Ishikawa (cell line): ENCODE measurements at regions not wholly inside any gene's neighbourhood (a gene's known extent, or its start where the extent isn't known, plus 50 kb on each side); places are given as distances from the start of the nearest gene placed in this dataset.

Source experiments
- CEBPB ChIP-seq: IDR thresholded peaks from 2 replicates; pipeline ENCODE4 v1.6.1; 2012
- CREB1 ChIP-seq: IDR thresholded peaks from 2 replicates; pipeline ENCODE4 v1.6.1; 2012; ENCODE audit warnings: low read depth
- EGR1 ChIP-seq: IDR thresholded peaks from 2 replicates; pipeline ENCODE4 v1.6.1; 2012
- EP300 ChIP-seq: IDR thresholded peaks from 2 replicates; pipeline ENCODE4 v1.6.1; 2012; ENCODE audit warnings: borderline replicate concordance
- FOXM1 ChIP-seq: IDR thresholded peaks from 2 replicates; pipeline ENCODE4 v1.6.1; 2012; ENCODE audit warnings: low read depth, borderline replicate concordance
- NFIC ChIP-seq: IDR thresholded peaks from 2 replicates; pipeline ENCODE4 v1.6.1; 2012
- RAD21 ChIP-seq: IDR thresholded peaks from 2 replicates; pipeline ENCODE4 v1.6.1; 2012; ENCODE audit warnings: low read depth
- TAF1 ChIP-seq: IDR thresholded peaks from 2 replicates; pipeline ENCODE4 v1.6.1; 2012; ENCODE audit warnings: low read depth, mild to moderate bottlenecking
- TCF12 ChIP-seq: IDR thresholded peaks from 2 replicates; pipeline ENCODE4 v1.6.1; 2012; ENCODE audit warnings: low read depth
- TEAD4 ChIP-seq: IDR thresholded peaks from 2 replicates; pipeline ENCODE4 v1.6.1; 2012
- YY1 ChIP-seq: IDR thresholded peaks from 2 replicates; pipeline ENCODE4 v1.6.1; 2012; ENCODE audit warnings: low read depth
- ZBTB7A ChIP-seq: IDR thresholded peaks from 2 replicates; pipeline ENCODE4 v1.6.1; 2012; ENCODE audit warnings: low read depth
- TF ChIP-seq, protein P1 (sequence below): IDR thresholded peaks from 2 replicates; pipeline ENCODE4 v1.6.1; 2012; ENCODE audit warnings: low read depth, mild to moderate bottlenecking
- TF ChIP-seq, protein P2 (sequence below): IDR thresholded peaks from 2 replicates; pipeline ENCODE4 v1.6.1; 2012
- TF ChIP-seq, protein P3 (sequence below): IDR thresholded peaks from 2 replicates; pipeline ENCODE4 v1.6.1; 2012

DNA sequence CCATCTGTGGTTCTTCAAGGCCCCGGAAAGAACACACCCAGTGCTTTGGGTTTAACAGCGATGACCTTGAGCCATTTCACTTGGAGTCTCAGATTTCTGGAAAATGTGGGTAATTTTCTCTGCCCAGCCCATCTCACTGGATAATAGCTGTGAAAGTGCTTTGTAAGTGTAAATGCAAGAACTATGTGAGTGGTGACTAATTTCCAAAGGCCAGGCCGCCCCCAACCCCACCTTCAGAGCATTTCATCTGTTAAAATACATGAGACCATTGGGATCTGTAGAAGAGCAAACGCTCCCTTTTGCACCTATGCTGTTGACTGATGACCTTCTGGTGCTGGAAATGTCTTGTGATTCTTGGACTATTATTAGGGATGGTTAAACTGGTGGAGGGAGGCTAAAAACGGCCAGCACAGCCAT is 196.8 kb upstream of the LPP start:
- TF ChIP-seq, protein P1, sequence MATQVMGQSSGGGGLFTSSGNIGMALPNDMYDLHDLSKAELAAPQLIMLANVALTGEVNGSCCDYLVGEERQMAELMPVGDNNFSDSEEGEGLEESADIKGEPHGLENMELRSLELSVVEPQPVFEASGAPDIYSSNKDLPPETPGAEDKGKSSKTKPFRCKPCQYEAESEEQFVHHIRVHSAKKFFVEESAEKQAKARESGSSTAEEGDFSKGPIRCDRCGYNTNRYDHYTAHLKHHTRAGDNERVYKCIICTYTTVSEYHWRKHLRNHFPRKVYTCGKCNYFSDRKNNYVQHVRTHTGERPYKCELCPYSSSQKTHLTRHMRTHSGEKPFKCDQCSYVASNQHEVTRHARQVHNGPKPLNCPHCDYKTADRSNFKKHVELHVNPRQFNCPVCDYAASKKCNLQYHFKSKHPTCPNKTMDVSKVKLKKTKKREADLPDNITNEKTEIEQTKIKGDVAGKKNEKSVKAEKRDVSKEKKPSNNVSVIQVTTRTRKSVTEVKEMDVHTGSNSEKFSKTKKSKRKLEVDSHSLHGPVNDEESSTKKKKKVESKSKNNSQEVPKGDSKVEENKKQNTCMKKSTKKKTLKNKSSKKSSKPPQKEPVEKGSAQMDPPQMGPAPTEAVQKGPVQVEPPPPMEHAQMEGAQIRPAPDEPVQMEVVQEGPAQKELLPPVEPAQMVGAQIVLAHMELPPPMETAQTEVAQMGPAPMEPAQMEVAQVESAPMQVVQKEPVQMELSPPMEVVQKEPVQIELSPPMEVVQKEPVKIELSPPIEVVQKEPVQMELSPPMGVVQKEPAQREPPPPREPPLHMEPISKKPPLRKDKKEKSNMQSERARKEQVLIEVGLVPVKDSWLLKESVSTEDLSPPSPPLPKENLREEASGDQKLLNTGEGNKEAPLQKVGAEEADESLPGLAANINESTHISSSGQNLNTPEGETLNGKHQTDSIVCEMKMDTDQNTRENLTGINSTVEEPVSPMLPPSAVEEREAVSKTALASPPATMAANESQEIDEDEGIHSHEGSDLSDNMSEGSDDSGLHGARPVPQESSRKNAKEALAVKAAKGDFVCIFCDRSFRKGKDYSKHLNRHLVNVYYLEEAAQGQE = no peak
- TF ChIP-seq ZBTB7A (no peak), EGR1 (no peak), NFIC (no peak), RAD21 (no peak), FOXM1 (no peak), YY1 (no peak), TEAD4 (no peak), CREB1 (no peak), TCF12 (no peak), EP300 (no peak), TAF1 (no peak), CEBPB (no peak)
- TF ChIP-seq, protein P2, sequence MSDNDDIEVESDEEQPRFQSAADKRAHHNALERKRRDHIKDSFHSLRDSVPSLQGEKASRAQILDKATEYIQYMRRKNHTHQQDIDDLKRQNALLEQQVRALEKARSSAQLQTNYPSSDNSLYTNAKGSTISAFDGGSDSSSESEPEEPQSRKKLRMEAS = no peak
- TF ChIP-seq, protein P3, sequence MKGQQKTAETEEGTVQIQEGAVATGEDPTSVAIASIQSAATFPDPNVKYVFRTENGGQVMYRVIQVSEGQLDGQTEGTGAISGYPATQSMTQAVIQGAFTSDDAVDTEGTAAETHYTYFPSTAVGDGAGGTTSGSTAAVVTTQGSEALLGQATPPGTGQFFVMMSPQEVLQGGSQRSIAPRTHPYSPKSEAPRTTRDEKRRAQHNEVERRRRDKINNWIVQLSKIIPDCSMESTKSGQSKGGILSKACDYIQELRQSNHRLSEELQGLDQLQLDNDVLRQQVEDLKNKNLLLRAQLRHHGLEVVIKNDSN = no peak

DNA sequence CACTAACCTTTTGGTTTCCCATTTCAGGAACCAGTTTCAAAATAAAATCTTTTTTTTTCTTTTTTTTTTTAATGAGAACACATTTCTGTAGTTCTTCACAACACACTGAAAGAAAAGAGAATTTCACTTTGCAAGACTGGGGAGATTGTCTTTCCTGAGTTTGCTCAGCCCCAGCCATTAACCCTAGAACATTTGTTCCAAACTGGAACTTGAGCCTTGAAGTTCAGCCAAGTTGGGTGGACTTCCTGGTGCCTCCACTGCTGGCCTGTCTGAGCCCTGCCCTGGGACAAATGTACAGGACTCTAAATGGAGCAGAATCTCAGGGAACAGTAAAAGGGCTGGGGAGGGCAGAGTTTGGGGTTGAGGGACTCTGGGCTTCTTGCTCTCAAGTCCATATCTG is 196.4 kb upstream of the LPP start:
- no peak for TF ChIP-seq EGR1
- TF ChIP-seq, protein P2 = no peak
- TF ChIP-seq, protein P1 = no peak

DNA sequence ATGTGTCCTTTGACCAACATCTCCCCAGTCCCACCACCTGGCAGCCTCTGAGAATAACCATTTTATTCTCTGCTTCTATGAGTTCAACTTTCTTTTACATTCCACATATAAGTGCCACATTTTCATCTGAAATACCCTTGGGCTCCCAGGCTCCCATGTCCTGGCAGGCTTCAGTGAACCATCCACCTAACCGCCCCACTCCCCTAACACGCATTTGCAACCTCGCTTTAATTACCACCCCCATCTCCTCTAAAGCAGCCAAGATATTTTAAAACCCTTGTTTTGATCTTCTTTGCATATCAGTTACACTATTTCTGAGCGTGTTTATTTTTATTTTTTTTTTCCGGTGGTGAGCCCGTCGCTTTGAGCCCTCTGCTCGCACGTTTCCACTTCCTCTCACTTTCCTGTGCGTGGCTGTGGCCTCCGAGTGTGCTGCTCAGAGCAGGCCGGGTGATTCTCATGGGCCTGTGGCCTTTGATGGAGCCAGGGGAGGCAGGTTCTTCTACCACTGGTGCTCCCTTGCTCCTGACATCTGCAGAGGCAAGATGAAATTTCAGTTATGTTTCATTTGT is 195.4 kb upstream of the LPP start:
- TF ChIP-seq TAF1 = no peak
- TF ChIP-seq, protein P2 = no peak
- TF ChIP-seq RAD21 = no peak
- TF ChIP-seq TCF12 = no peak
- no peak for TF ChIP-seq ZBTB7A
- TF ChIP-seq CEBPB = no peak
- TF ChIP-seq FOXM1 = no peak
- no peak for TF ChIP-seq EGR1
- TF ChIP-seq, protein P3 = no peak
- TF ChIP-seq NFIC = no peak
- no peak for TF ChIP-seq EP300
- TF ChIP-seq, protein P1 = no peak
- TF ChIP-seq TEAD4 = no peak

DNA sequence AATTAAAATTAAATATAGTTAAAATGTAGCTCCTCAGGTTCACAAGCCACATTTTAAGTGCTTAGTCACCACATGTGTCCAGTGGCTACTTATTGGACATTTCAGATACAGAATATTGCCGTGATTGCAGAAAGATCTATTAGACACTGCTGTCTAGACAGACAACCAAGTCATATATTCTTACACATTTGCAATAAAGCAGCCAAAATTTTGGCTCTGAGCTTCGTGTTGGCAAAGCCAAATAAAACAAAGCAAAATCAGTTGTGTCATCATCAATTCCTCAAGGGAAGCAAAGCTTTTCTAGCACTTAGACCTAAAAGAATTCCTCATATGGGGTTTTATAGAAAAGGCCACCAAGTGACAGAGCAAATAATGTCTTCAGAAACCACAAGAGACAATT is 193.1 kb upstream of the LPP start:
- TF ChIP-seq EP300 (no peak), TCF12 (no peak), ZBTB7A (no peak), CREB1 (no peak), TAF1 (no peak), RAD21 (no peak), YY1 (no peak), TEAD4 (no peak), FOXM1 (no peak), CEBPB (no peak), NFIC (no peak), EGR1 (no peak)
- TF ChIP-seq, protein P1 = no peak
- TF ChIP-seq, protein P2 = no peak
- TF ChIP-seq, protein P3 = no peak
